GM12872 (cell line): ENCODE measurements at regions not wholly inside any gene's neighbourhood (a gene's known extent, or its start where the extent isn't known, plus 50 kb on each side); places are given as distances from the start of the nearest gene placed in this dataset.

ENCODE experiments used
- TF ChIP-seq, protein P1 (sequence below): IDR thresholded peaks from 3 replicates; pipeline ENCODE4 v1.5.1; 2011; ENCODE audit warnings: low read depth, mild to moderate bottlenecking, low read length, moderate library complexity; ENCODE audit not compliant: insufficient read depth

DNA sequence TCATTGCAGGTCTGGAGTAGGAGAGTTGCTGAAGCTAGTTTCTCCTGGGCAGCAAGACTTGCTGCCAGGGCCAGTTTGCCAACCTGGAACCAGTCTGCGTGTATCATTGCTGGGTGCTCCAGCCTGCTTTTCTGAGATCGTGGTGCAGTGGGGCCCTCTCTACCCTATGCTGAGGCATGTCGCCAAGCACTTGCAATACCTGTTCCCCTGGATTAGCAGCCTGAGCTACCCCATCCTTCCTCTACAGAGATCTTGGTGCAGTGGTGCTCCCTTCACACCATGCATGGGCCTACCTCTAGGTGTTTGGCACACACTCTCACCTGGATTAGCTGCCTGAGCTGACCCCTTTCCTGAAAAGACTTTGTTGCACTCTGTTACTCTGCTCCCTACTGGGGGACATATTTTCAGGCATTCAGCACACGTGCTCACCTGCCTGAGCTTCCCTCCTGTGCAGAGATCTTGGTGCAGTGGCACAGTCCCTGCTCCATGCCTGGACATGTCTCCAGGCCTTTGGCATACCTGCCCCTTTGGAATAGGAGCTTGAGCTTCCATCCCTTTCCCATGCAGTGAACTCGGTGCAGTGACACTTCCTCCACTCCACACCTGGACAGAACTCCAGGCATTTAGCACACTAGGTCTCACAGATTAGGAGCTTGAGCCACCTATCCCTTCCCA, 133.7 kb upstream of the CXCL13 start:
- TF ChIP-seq, protein P1, sequence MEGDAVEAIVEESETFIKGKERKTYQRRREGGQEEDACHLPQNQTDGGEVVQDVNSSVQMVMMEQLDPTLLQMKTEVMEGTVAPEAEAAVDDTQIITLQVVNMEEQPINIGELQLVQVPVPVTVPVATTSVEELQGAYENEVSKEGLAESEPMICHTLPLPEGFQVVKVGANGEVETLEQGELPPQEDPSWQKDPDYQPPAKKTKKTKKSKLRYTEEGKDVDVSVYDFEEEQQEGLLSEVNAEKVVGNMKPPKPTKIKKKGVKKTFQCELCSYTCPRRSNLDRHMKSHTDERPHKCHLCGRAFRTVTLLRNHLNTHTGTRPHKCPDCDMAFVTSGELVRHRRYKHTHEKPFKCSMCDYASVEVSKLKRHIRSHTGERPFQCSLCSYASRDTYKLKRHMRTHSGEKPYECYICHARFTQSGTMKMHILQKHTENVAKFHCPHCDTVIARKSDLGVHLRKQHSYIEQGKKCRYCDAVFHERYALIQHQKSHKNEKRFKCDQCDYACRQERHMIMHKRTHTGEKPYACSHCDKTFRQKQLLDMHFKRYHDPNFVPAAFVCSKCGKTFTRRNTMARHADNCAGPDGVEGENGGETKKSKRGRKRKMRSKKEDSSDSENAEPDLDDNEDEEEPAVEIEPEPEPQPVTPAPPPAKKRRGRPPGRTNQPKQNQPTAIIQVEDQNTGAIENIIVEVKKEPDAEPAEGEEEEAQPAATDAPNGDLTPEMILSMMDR: no peak

DNA sequence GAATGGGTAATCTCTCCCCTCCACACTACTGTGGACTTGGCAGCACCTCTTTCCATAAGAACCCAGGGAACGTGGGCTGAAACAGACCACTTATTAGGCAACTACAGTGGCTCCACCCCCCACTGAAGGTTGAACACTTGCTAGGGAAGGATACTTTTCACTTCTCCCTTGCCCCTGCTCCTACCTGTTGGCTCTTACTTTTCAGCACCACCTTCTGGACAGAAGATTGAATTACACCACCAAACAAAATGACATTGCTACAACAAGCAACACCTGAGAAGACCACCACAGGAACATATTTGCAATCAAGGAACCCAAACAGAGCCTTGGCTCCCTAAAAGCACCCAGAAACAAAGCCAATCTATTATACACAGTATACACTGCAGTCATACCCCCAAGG, 132.1 kb upstream of the CXCL13 start:
- TF ChIP-seq, protein P1: peak; percentile 59; the same call in 2 of the 3 replicates

GRCh38 chr4:77481856-77482255, 123.8 kb upstream of the CXCL13 start:
- TF ChIP-seq, protein P1: no peak

GRCh38 chr4:77488882-77489281, 116.7 kb upstream of the CXCL13 start:
- TF ChIP-seq, protein P1: no peak

- TF ChIP-seq, protein P1: no peak
Measured at GRCh38 chr4:77493120-77493752, 112.4 kb upstream of the CXCL13 start.

GRCh38 chr4:77493829-77494551, 111.6 kb upstream of the CXCL13 start:
- TF ChIP-seq, protein P1: no peak

GRCh38 chr4:77496457-77496856, 109.2 kb upstream of the CXCL13 start:
- TF ChIP-seq, protein P1: no peak
